Mammary epithelial cell (primary cell): ENCODE measurements at regions not wholly inside any gene's neighbourhood (a gene's known extent, or its start where the extent isn't known, plus 50 kb on each side); places are given as distances from the start of the nearest gene placed in this dataset.

ENCODE experiments used
- CTCF ChIP-seq, 2 donors: IDR thresholded peaks in 1 of 2; conservative IDR thresholded peaks in 1 of 2; 2 replicates each; pipeline ENCODE4 v1.5.1; 2011 to 2012; ENCODE audit warnings: inconsistent platforms in 2 of 2, low read length in 2 of 2, mild to moderate bottlenecking in 2 of 2, control low read depth in 1 of 2, low read depth in 1 of 2; ENCODE audit not compliant: insufficient read depth in 1 of 2; ENCODE audit errors: extremely low read depth in 1 of 2
- EZH2 ChIP-seq: IDR thresholded peaks from 2 replicates; pipeline ENCODE4 v1.6.1; 2012; ENCODE audit warnings: low read length, inconsistent platforms, borderline replicate concordance

- TF ChIP-seq CTCF (conservative IDR thresholded peaks at IDR 0.05 in 1 of 2, IDR thresholded peaks at IDR 0.05 in 1 of 2; ENCODE audit: extremely low read depth in 1 of 2, insufficient read depth in 1 of 2, low read depth in 1 of 2, low read length in 2 of 2) = no peak
- TF ChIP-seq EZH2 = no peak
Observed at GRCh38 chr18:46199515-46200147, 95.4 kb downstream of the HAUS1 start.
